ENCODE measurements at regions not wholly inside any gene's neighbourhood (a gene's known extent, or its start where the extent isn't known, plus 50 kb on each side); places are given as distances from the start of the nearest gene placed in this dataset.

DNA sequence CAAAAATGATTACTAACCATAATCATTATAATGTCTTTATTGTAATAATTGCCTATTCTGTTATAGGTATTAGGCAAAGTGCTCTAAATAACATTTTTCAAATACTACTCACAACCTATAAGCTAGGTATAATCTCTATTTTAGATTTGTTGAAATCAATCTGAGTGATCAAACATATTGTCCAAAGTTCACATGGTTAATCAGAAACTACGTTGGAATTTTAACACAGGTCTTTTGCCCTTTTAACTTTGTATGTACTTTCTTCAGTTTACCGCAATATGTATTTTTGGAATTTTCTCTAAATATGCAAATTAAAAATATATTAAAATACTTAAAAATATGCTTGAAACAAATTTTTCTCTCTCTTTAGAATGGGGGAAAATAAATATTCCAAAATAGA, 1563.2 kb downstream of the KCNT2 start:
- Histone ChIP-seq H3K79me2 (ENCODE audit: low read depth) (no peaks in the 10 kb centered on the region), H3K4me2 (no peak overlapping the region), H3K9me3 (ENCODE audit: low read depth) (no peaks in the 10 kb centered on the region), H3K4me1 (no peaks in the 10 kb centered on the region), H3K9ac (no peak overlapping the region), H3K27ac (no peak overlapping the region), H3K36me3 (no peaks in the 10 kb centered on the region), H4K20me1 (ENCODE audit: low read depth) (no peaks in the 10 kb centered on the region), H3K4me3 (no peak overlapping the region), H3F3A (ENCODE audit: low read depth) (no peaks in the 10 kb centered on the region), H3K27me3 (no peaks in the 10 kb centered on the region), H2AFZ (replicated peaks) (no peak overlapping the region)
- Mint-ChIP-seq H3K27ac (no peak overlapping the region), H3K9me3 (no peaks in the 10 kb centered on the region), H3K4me3 (no peak overlapping the region), H3K27me3 (ENCODE audit: insufficient read depth, low read depth) (no peaks in the 10 kb centered on the region), H3K4me1 (no peaks in the 10 kb centered on the region), H3K36me3 (no peaks in the 10 kb centered on the region)
- DNase-seq (ENCODE audit: low spot score) = no peak
- no peak for TF ChIP-seq EZH2phosphoT487 (IDR thresholded peaks at IDR 0.05)
- TF ChIP-seq, protein P1, sequence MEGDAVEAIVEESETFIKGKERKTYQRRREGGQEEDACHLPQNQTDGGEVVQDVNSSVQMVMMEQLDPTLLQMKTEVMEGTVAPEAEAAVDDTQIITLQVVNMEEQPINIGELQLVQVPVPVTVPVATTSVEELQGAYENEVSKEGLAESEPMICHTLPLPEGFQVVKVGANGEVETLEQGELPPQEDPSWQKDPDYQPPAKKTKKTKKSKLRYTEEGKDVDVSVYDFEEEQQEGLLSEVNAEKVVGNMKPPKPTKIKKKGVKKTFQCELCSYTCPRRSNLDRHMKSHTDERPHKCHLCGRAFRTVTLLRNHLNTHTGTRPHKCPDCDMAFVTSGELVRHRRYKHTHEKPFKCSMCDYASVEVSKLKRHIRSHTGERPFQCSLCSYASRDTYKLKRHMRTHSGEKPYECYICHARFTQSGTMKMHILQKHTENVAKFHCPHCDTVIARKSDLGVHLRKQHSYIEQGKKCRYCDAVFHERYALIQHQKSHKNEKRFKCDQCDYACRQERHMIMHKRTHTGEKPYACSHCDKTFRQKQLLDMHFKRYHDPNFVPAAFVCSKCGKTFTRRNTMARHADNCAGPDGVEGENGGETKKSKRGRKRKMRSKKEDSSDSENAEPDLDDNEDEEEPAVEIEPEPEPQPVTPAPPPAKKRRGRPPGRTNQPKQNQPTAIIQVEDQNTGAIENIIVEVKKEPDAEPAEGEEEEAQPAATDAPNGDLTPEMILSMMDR (IDR thresholded peaks at IDR 0.05) = no peak
- TF ChIP-seq EZH2 (IDR thresholded peaks at IDR 0.05) = no peak

GRCh38 chr1:195030793-195031192, 1577.4 kb downstream of the KCNT2 start:
- no peak overlapping the region for H3K27ac ChIP-seq
- no peak overlapping the region for H3K9ac ChIP-seq
- TF ChIP-seq EZH2 (IDR thresholded peaks at IDR 0.05) (no peak), EZH2phosphoT487 (IDR thresholded peaks at IDR 0.05) (no peak)
- TF ChIP-seq, protein P1 (IDR thresholded peaks at IDR 0.05) = no peak
- no peak overlapping the region for H3K4me2 ChIP-seq
- H3F3A ChIP-seq (ENCODE audit: low read depth) = no peaks in the 10 kb centered on the region
- no peaks in the 10 kb centered on the region for H3K9me3 ChIP-seq (ENCODE audit: low read depth)
- Mint-ChIP-seq H3K36me3 (no peaks in the 10 kb centered on the region), H3K4me3 (no peak overlapping the region), H3K27ac (no peak overlapping the region), H3K9me3 (no peaks in the 10 kb centered on the region), H3K27me3 (ENCODE audit: insufficient read depth, low read depth) (no peaks in the 10 kb centered on the region), H3K4me1 (no peaks in the 10 kb centered on the region)
- no peaks in the 10 kb centered on the region for H3K27me3 ChIP-seq
- H2AFZ ChIP-seq (replicated peaks) = no peak overlapping the region
- H3K4me3 ChIP-seq = no peak overlapping the region
- no peak for DNase-seq (ENCODE audit: low spot score)
- H3K4me1 ChIP-seq = peaks cover 15% of the 10 kb centered on the region
- no peaks in the 10 kb centered on the region for H4K20me1 ChIP-seq (ENCODE audit: low read depth)
- H3K36me3 ChIP-seq = no peaks in the 10 kb centered on the region
- H3K79me2 ChIP-seq (ENCODE audit: low read depth) = no peaks in the 10 kb centered on the region

DNA sequence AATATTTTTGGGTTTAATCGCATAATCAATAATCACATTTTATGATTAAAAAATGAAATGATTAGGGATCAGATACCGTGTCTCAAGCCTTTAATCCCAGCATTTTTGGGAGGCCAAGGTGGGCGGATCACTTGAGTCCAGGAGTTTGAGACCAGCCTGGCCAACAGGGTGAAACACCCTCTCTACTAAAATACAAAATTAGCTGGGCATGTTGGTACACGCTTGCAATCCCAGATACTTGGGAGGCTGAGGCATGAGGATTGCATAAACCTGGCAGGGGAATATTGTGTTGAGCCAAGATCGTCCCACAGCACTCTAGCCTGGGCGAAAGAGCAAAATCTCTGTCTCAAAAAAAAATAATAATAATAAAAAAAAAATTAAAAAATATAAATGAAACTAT, 1581.4 kb downstream of the KCNT2 start:
- no peaks in the 10 kb centered on the region for H3K27me3 Mint-ChIP-seq (ENCODE audit: insufficient read depth, low read depth)
- no peak overlapping the region for H3K4me2 ChIP-seq
- no peaks in the 10 kb centered on the region for H3K4me1 Mint-ChIP-seq
- H2AFZ ChIP-seq (replicated peaks) = no peak overlapping the region
- DNase-seq (ENCODE audit: low spot score) = no peak
- H3K4me3 Mint-ChIP-seq = no peak overlapping the region
- H3K4me1 ChIP-seq = no peaks in the 10 kb centered on the region
- no peak overlapping the region for H3K27ac ChIP-seq
- no peaks in the 10 kb centered on the region for H3K36me3 Mint-ChIP-seq
- no peaks in the 10 kb centered on the region for H3K9me3 Mint-ChIP-seq
- H3K4me3 ChIP-seq = no peak overlapping the region
- no peaks in the 10 kb centered on the region for H3K9me3 ChIP-seq (ENCODE audit: low read depth)
- H3F3A ChIP-seq (ENCODE audit: low read depth) = no peaks in the 10 kb centered on the region
- no peak overlapping the region for H3K27ac Mint-ChIP-seq
- no peaks in the 10 kb centered on the region for H3K79me2 ChIP-seq (ENCODE audit: low read depth)
- no peaks in the 10 kb centered on the region for H4K20me1 ChIP-seq (ENCODE audit: low read depth)
- no peaks in the 10 kb centered on the region for H3K27me3 ChIP-seq
- no peak for TF ChIP-seq EZH2 (IDR thresholded peaks at IDR 0.05)
- TF ChIP-seq, protein P1 (IDR thresholded peaks at IDR 0.05) = no peak
- TF ChIP-seq EZH2phosphoT487 (IDR thresholded peaks at IDR 0.05) = no peak
- H3K9ac ChIP-seq = no peak overlapping the region
- no peaks in the 10 kb centered on the region for H3K36me3 ChIP-seq

All from neural progenitor cell (in vitro differentiated cells).